ENCODE measurements at regions not wholly inside any gene's neighbourhood (a gene's known extent, or its start where the extent isn't known, plus 50 kb on each side); places are given as distances from the start of the nearest gene placed in this dataset.

- TF ChIP-seq CTCF (conservative IDR thresholded peaks at IDR 0.05; ENCODE audit: low read depth, low read length) (no peak), EZH2 (IDR thresholded peaks at IDR 0.05; ENCODE audit: low read length, unreplicated experiment) (no peak)
Measured at GRCh38 chr2:220845766-220846273, 726.3 kb downstream of the EPHA4 start.
